GM18861 (cell line): ENCODE measurements at regions not wholly inside any gene's neighbourhood (a gene's known extent, or its start where the extent isn't known, plus 50 kb on each side); places are given as distances from the start of the nearest gene placed in this dataset.
"Not testable (repeated sequence)": the region's sequence is repeated elsewhere in the genome, so short reads cannot be mapped to it uniquely, and the experiment has no call there.

ENCODE experiments used
- ATAC-seq: cut with Tn5 transposase; IDR thresholded peaks from one replicate; pipeline ENCODE4 v1.9.1; 2021; ENCODE audit not compliant: unreplicated experiment

GRCh38 chr21:17682924-17683323, 70.2 kb upstream of the BTG3 start:
- no peak for ATAC-seq

GRCh38 chr21:17679002-17679600, 66.4 kb upstream of the BTG3 start:
- peak; percentile 97 for ATAC-seq

GRCh38 chr21:17676930-17677329, 64.2 kb upstream of the BTG3 start:
- ATAC-seq, result not testable (repeated sequence)

- no peak for ATAC-seq
Observed at GRCh38 chr21:17674106-17674505, 61.4 kb upstream of the BTG3 start.

- no peak for ATAC-seq
Observed at GRCh38 chr21:17673261-17674020, 60.7 kb upstream of the BTG3 start.

GRCh38 chr21:17671733-17672132, 59.0 kb upstream of the BTG3 start:
- ATAC-seq, result no peak

GRCh38 chr21:17668479-17669140, 55.9 kb upstream of the BTG3 start:
- ATAC-seq, result no peak

- no peak for ATAC-seq
Observed at GRCh38 chr21:17667256-17667655, 54.6 kb upstream of the BTG3 start.
